H1 (cell line): ENCODE measurements at regions not wholly inside any gene's neighbourhood (a gene's known extent, or its start where the extent isn't known, plus 50 kb on each side); places are given as distances from the start of the nearest gene placed in this dataset.

Source experiments
- CEBPB ChIP-seq: IDR thresholded peaks from 2 replicates; pipeline ENCODE4 v1.6.1; 2012; ENCODE audit warnings: low read depth, low read length
- CTCF ChIP-seq, 3 experiments: IDR thresholded peaks; 1 replicate in 2 of 3; 2 replicates in 1 of 3; pipeline versions ENCODE4 v1.5.1 to v1.6.1; 2011; ENCODE audit warnings: low read length in 3 of 3, mild to moderate bottlenecking in 3 of 3, inconsistent platforms in 2 of 3, low read depth in 1 of 3, moderate library complexity in 1 of 3; ENCODE audit not compliant: insufficient read depth in 1 of 3; ENCODE audit errors: control extremely low read depth in 1 of 3
- EP300 ChIP-seq, 2 experiments: IDR thresholded peaks; 1 replicate in 1 of 2; 2 replicates in 1 of 2; pipeline ENCODE4 v1.6.1; 2011 to 2012; ENCODE audit warnings: low read depth in 2 of 2, low read length in 2 of 2, mild to moderate bottlenecking in 2 of 2, borderline replicate concordance in 1 of 2, inconsistent platforms in 1 of 2, moderate library complexity in 1 of 2
- EZH2 ChIP-seq: fragments of 200-600 bp; sonication (generic); IDR thresholded peaks from 2 replicates; pipeline ENCODE4 v1.7.1; 2012; ENCODE audit warnings: low read depth, mild to moderate bottlenecking, moderate library complexity, low read length, inconsistent platforms; ENCODE audit not compliant: severe bottlenecking
- JUND ChIP-seq: IDR thresholded peaks from 2 replicates; pipeline ENCODE4 v1.6.1; 2011; ENCODE audit warnings: mild to moderate bottlenecking, improper control_type of control experiment, low read length
- MAX ChIP-seq: IDR thresholded peaks from 2 replicates; pipeline ENCODE4 v1.6.1; 2012; ENCODE audit warnings: inconsistent platforms
- NRF1 ChIP-seq: IDR thresholded peaks from 2 replicates; pipeline ENCODE4 v1.6.1; 2011; ENCODE audit warnings: mild to moderate bottlenecking, low read depth, low read length, improper control_type of control experiment
- POLR2A ChIP-seq, 2 experiments: IDR thresholded peaks; 1 replicate in 1 of 2; 2 replicates in 1 of 2; pipeline ENCODE4 v1.6.1; 2011; ENCODE audit warnings: low read depth in 2 of 2, low read length in 2 of 2, mild to moderate bottlenecking in 2 of 2; ENCODE audit errors: control extremely low read depth in 1 of 2
- TEAD4 ChIP-seq: IDR thresholded peaks from 2 replicates; pipeline ENCODE4 v1.6.1; 2012; ENCODE audit warnings: low read depth, low read length, inconsistent platforms, mixed read lengths

GRCh38 chr6:141744194-141744925 is 388.4 kb upstream of the GJE1 start:
- TF ChIP-seq JUND (no peak), EP300 (IDR thresholded peaks at IDR 0.05; ENCODE audit: borderline replicate concordance in 1 of 2, low read depth in 2 of 2, low read length in 2 of 2) (no peak), NRF1 (no peak), TEAD4 (no peak), POLR2A (IDR thresholded peaks at IDR 0.05; ENCODE audit: control extremely low read depth in 1 of 2, low read depth in 2 of 2, low read length in 2 of 2) (no peak), EZH2 (no peak), CEBPB (no peak), MAX (no peak), CTCF (IDR thresholded peaks at IDR 0.05; ENCODE audit: control extremely low read depth in 1 of 3, insufficient read depth in 1 of 3, low read depth in 1 of 3, low read length in 3 of 3) (no peak)
